Smooth muscle cell (in vitro differentiated cells): ENCODE measurements at regions not wholly inside any gene's neighbourhood (a gene's known extent, or its start where the extent isn't known, plus 50 kb on each side); places are given as distances from the start of the nearest gene placed in this dataset.

Source experiments
- DNase-seq: peaks from one replicate; lab custom pipeline; 2025; ENCODE audit not compliant: unreplicated experiment; lab: John Stamatoyannopoulos, UW
- H2AFZ ChIP-seq: fragments of 200-600 bp; sonication (generic); 2 replicates; pipeline ENCODE4 v1.6.0; 2016; ENCODE audit warnings: antibody characterized with exemption, low read depth, mild to moderate bottlenecking
- H3F3A ChIP-seq: fragments of 200-600 bp; sonication (generic); 2 replicates; pipeline ENCODE4 v1.6.0; 2017; ENCODE audit warnings: antibody characterized with exemption, low read depth
- H3K27ac ChIP-seq: fragments of 200-600 bp; sonication (generic); 2 replicates; pipeline ENCODE4 v1.5.1; 2016; ENCODE audit warnings: low read depth, mild to moderate bottlenecking
- H3K27me3 ChIP-seq: fragments of 200-600 bp; sonication (generic); 2 replicates; pipeline ENCODE4 v1.6.1; 2016; ENCODE audit warnings: low read depth, mild to moderate bottlenecking
- H3K36me3 ChIP-seq: fragments of 200-600 bp; sonication (generic); 2 replicates; pipeline ENCODE4 v1.5.1; 2016; ENCODE audit warnings: low read depth
- H3K4me1 ChIP-seq: fragments of 200-600 bp; sonication (generic); 2 replicates; pipeline ENCODE4 v1.5.1; 2016; ENCODE audit warnings: low read depth
- H3K4me2 ChIP-seq: fragments of 200-600 bp; sonication (generic); 2 replicates; pipeline ENCODE4 v1.6.0; 2016; ENCODE audit warnings: mild to moderate bottlenecking
- H3K4me3 ChIP-seq: fragments of 200-600 bp; sonication (generic); 2 replicates; pipeline ENCODE4 v1.5.1; 2016; ENCODE audit warnings: mild to moderate bottlenecking
- H3K79me2 ChIP-seq: fragments of 200-600 bp; sonication (generic); 2 replicates; pipeline ENCODE4 v1.6.0; 2016; ENCODE audit warnings: low read depth, mild to moderate bottlenecking
- H3K9ac ChIP-seq: fragments of 200-600 bp; sonication (generic); 2 replicates; pipeline ENCODE4 v1.6.0; 2016; ENCODE audit warnings: low read depth
- H3K9me3 ChIP-seq: fragments of 200-600 bp; sonication (generic); replicated peaks from 2 replicates; pipeline ENCODE4 v1.5.1; 2016; ENCODE audit warnings: low read depth
- H4K20me1 ChIP-seq: fragments of 200-600 bp; sonication (generic); 2 replicates; pipeline ENCODE4 v1.6.0; 2016; ENCODE audit warnings: low read depth
- WGBS: methylation state at CpG from one replicate; pipeline ENCODE4 v1.1.7; 2016; ENCODE audit warnings: low lambda C conversion rate; 5-methylcytosine and 5-hydroxymethylcytosine counted together
- TF ChIP-seq, protein P1 (sequence below): fragments of 200-600 bp; sonication (generic); IDR thresholded peaks from 2 replicates; pipeline ENCODE4 v1.5.1; 2017; ENCODE audit warnings: borderline replicate concordance, mild to moderate bottlenecking, antibody characterized with exemption; ENCODE audit not compliant: insufficient read depth, poor library complexity, severe bottlenecking

DNA sequence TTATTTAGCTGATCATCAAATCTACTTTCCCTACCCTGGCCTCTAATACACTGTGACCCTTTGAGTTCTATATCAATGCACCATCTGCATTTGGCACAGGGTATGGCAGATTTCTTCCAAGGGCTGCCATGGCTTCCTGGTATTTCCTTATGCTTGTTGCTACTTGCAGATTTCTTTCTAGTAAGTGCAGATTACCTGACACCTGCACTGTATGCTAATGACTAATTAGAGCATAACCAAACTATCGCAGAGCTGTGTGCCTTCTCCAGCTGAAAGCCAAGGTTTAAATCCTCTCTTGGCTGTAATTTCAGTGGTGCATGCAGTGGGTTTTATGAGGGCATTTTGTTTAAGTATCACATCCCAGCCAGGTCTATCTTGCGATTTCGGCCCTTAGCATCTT, 293.7 kb downstream of the KIF4B start:
- DNase-seq: no peak
- WGBS: 98% methylated on average over 3 of the region's 3 CpGs
- no peaks in the 10 kb centered on the region for H3K27me3 ChIP-seq

DNA sequence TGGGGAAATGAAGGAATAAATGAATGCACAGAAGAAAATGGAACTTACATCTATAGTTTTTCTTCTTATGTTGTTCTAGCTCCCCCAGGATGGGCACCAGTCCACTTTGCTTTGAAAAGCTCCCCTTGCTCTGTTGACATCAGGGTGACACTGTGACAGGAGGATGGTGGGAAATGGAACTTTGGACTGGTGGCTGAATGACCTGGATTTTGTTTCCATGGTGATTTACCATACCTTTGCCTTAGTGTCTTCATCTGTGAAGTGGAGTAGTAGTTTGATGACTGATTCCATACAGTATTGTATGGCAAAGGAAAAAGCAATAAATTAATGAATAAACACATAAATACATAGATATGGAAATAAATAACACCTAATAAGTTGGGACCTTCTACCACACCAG, 294.7 kb downstream of the KIF4B start:
- Histone ChIP-seq H3K4me3 (no peak overlapping the region), H3K9me3 (no peaks in the 10 kb centered on the region), H3K9ac (no peak overlapping the region), H4K20me1 (no peaks in the 10 kb centered on the region), H3F3A (no peaks in the 10 kb centered on the region), H3K4me1 (no peaks in the 10 kb centered on the region), H3K27me3 (no peaks in the 10 kb centered on the region), H3K36me3 (no peaks in the 10 kb centered on the region), H3K27ac (no peak overlapping the region), H3K79me2 (no peaks in the 10 kb centered on the region), H3K4me2 (no peak overlapping the region), H2AFZ (no peak overlapping the region)
- TF ChIP-seq, protein P1, sequence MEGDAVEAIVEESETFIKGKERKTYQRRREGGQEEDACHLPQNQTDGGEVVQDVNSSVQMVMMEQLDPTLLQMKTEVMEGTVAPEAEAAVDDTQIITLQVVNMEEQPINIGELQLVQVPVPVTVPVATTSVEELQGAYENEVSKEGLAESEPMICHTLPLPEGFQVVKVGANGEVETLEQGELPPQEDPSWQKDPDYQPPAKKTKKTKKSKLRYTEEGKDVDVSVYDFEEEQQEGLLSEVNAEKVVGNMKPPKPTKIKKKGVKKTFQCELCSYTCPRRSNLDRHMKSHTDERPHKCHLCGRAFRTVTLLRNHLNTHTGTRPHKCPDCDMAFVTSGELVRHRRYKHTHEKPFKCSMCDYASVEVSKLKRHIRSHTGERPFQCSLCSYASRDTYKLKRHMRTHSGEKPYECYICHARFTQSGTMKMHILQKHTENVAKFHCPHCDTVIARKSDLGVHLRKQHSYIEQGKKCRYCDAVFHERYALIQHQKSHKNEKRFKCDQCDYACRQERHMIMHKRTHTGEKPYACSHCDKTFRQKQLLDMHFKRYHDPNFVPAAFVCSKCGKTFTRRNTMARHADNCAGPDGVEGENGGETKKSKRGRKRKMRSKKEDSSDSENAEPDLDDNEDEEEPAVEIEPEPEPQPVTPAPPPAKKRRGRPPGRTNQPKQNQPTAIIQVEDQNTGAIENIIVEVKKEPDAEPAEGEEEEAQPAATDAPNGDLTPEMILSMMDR: no peak
- no peak for DNase-seq

More for the DNA sequence above, 293.7 kb downstream of the KIF4B start:
- TF ChIP-seq, protein P1: no peak
- Histone ChIP-seq H3K4me2 (no peak overlapping the region), H2AFZ (no peak overlapping the region), H3K27ac (no peak overlapping the region), H3K4me1 (no peaks in the 10 kb centered on the region), H4K20me1 (no peaks in the 10 kb centered on the region), H3K9me3 (no peaks in the 10 kb centered on the region), H3K36me3 (no peaks in the 10 kb centered on the region), H3K79me2 (no peaks in the 10 kb centered on the region), H3K4me3 (no peak overlapping the region), H3F3A (no peaks in the 10 kb centered on the region), H3K9ac (no peak overlapping the region)

DNA sequence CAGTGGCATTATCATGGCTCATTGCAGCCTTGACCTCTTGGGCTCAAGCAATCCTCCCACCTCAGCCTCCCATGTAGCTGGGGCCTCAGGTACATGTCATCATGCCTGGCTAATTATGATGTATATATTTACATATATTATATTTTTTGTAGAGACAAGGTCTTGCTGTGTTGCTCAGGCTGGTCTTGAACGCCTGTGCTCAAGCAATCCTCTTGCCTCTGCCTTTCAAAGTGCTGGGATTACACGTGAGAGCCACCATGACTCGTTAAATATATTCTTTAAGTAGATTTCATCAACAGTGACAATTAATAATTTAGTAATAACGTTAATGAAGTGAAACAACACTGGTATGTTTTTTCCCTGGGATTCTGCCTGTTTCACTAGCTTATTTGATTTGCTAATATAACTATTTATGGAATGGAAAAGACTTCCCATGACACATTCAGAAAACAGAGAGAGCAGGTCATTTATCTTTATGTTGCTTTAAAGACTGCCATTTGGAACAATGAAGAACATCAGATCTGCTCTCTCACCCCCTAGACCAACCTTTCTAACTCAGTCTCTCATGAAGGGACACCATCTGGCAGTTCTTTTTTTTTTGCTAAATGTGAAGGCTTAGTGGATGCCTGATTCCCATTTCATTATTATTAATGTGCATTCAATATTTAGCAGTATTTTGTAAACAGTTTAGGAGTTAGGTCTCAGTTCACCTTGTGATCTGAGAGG, 295.6 kb downstream of the KIF4B start:
- Histone ChIP-seq H3F3A (no peaks in the 10 kb centered on the region), H3K4me2 (no peak overlapping the region), H3K27me3 (no peaks in the 10 kb centered on the region), H4K20me1 (no peaks in the 10 kb centered on the region), H3K9me3 (no peaks in the 10 kb centered on the region), H3K27ac (no peak overlapping the region), H3K36me3 (no peaks in the 10 kb centered on the region), H3K9ac (no peak overlapping the region), H3K4me1 (no peaks in the 10 kb centered on the region), H2AFZ (no peak overlapping the region), H3K4me3 (no peak overlapping the region), H3K79me2 (no peaks in the 10 kb centered on the region)
- 82% methylated on average over 4 of the region's 4 CpGs for WGBS
- no peak for DNase-seq
- TF ChIP-seq, protein P1: no peak

DNA sequence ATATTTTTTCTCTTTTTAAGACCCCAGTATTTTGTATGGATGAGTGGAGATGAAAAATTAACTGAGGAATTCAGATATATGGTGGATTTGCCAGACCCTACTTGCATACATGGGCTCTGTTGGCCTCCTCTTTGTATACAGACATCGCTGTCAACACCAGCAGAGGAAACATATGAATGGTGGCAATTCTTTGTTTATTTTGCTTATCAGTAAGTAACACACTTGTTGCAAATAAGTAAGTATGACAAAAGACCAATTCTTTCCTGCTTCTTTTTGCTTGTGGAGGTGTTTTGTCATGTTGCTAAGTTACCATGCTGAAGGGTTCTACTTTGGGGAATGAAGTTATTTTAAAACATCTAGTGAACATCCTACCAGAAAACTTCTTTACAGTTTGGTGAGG, 298.2 kb downstream of the KIF4B start:
- Histone ChIP-seq H4K20me1 (no peaks in the 10 kb centered on the region), H3K4me3 (no peak overlapping the region), H2AFZ (no peak overlapping the region), H3K79me2 (no peaks in the 10 kb centered on the region), H3K27me3 (no peaks in the 10 kb centered on the region), H3F3A (no peaks in the 10 kb centered on the region), H3K4me1 (no peaks in the 10 kb centered on the region), H3K4me2 (no peak overlapping the region), H3K9me3 (no peaks in the 10 kb centered on the region), H3K9ac (no peak overlapping the region), H3K27ac (no peak overlapping the region), H3K36me3 (no peaks in the 10 kb centered on the region)
- no peak for DNase-seq
- TF ChIP-seq, protein P1: no peak
- WGBS: 88% methylated on average over 1 of the region's 1 CpG
